ENCODE measurements at regions not wholly inside any gene's neighbourhood (a gene's known extent, or its start where the extent isn't known, plus 50 kb on each side); places are given as distances from the start of the nearest gene placed in this dataset.

DNA sequence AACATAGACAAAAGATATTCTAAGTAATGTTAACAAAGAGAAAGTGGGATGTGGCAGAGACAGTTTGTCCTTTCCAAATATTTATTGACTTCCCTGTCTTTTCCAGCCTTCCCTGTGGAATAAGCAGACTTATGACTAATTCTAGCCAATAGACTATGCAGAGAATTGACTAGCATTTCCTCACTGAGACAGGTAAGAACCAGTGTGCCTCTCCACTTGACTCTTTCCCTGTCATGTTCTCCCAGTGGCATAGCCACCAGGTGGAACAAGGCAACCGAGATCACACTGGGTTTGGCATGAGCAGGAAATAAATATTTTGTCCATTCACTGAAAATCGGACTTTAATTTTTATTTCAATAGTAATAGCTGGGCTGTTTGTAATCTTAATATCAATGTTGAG lies 168.1 kb upstream of the CTAGE1 start:
- SMC1A ChIA-PET (ENCODE audit: uncharacterized antibody, unreplicated experiment) = no interaction called here
- CTCF ChIA-PET = no interaction called here
- FAIRE-seq = no peak

More for the DNA sequence above, 168.1 kb upstream of the CTAGE1 start:
- intact Hi-C loops (cut with micrococcal nuclease; ENCODE audit: unreplicated experiment) (no loop called here), in situ Hi-C loops (cut with MboI) (no loop called here)
- no peak overlapping the region for H3K27ac ChIP-seq (ENCODE audit: control insufficient read depth, insufficient read depth)
- TF ChIP-seq, protein P1, sequence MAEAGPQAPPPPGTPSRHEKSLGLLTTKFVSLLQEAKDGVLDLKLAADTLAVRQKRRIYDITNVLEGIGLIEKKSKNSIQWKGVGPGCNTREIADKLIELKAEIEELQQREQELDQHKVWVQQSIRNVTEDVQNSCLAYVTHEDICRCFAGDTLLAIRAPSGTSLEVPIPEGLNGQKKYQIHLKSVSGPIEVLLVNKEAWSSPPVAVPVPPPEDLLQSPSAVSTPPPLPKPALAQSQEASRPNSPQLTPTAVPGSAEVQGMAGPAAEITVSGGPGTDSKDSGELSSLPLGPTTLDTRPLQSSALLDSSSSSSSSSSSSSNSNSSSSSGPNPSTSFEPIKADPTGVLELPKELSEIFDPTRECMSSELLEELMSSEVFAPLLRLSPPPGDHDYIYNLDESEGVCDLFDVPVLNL (IDR thresholded peaks at IDR 0.05; ENCODE audit: low read depth, low read length) = no peak
- TF ChIP-seq, protein P2, sequence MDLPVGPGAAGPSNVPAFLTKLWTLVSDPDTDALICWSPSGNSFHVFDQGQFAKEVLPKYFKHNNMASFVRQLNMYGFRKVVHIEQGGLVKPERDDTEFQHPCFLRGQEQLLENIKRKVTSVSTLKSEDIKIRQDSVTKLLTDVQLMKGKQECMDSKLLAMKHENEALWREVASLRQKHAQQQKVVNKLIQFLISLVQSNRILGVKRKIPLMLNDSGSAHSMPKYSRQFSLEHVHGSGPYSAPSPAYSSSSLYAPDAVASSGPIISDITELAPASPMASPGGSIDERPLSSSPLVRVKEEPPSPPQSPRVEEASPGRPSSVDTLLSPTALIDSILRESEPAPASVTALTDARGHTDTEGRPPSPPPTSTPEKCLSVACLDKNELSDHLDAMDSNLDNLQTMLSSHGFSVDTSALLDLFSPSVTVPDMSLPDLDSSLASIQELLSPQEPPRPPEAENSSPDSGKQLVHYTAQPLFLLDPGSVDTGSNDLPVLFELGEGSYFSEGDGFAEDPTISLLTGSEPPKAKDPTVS (IDR thresholded peaks at IDR 0.05; ENCODE audit: low read depth, low read length) = no peak
- TF ChIP-seq NR2C1 (IDR thresholded peaks at IDR 0.05) = no peak
- TF ChIP-seq POLR2AphosphoS5 (IDR thresholded peaks at IDR 0.05; ENCODE audit: low read length) = no peak
- no peak for TF ChIP-seq ZSCAN29 (IDR thresholded peaks at IDR 0.05)
- TF ChIP-seq KLF5 (IDR thresholded peaks at IDR 0.05; ENCODE audit: partially characterized antibody) = no peak
- TF ChIP-seq MTA2 (IDR thresholded peaks at IDR 0.05; ENCODE audit: low read depth) = no peak
- no peak for TF ChIP-seq CHD2 (IDR thresholded peaks at IDR 0.05; ENCODE audit: borderline replicate concordance, low read depth, low read length)
- TF ChIP-seq WRNIP1 (IDR thresholded peaks at IDR 0.05; ENCODE audit: borderline replicate concordance, low read depth, low read length) = no peak
- no peak for TF ChIP-seq SUPT20H (IDR thresholded peaks at IDR 0.05; ENCODE audit: borderline replicate concordance, control insufficient read depth, low read depth, low read length)
- TF ChIP-seq TARDBP (IDR thresholded peaks at IDR 0.05; ENCODE audit: borderline replicate concordance) = no peak
- TF ChIP-seq, protein P3, sequence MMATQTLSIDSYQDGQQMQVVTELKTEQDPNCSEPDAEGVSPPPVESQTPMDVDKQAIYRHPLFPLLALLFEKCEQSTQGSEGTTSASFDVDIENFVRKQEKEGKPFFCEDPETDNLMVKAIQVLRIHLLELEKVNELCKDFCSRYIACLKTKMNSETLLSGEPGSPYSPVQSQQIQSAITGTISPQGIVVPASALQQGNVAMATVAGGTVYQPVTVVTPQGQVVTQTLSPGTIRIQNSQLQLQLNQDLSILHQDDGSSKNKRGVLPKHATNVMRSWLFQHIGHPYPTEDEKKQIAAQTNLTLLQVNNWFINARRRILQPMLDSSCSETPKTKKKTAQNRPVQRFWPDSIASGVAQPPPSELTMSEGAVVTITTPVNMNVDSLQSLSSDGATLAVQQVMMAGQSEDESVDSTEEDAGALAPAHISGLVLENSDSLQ (IDR thresholded peaks at IDR 0.05) = no peak
- TF ChIP-seq, protein P4, sequence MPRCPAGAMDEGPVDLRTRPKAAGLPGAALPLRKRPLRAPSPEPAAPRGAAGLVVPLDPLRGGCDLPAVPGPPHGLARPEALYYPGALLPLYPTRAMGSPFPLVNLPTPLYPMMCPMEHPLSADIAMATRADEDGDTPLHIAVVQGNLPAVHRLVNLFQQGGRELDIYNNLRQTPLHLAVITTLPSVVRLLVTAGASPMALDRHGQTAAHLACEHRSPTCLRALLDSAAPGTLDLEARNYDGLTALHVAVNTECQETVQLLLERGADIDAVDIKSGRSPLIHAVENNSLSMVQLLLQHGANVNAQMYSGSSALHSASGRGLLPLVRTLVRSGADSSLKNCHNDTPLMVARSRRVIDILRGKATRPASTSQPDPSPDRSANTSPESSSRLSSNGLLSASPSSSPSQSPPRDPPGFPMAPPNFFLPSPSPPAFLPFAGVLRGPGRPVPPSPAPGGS (IDR thresholded peaks at IDR 0.05; ENCODE audit: borderline replicate concordance, insufficient read depth, low read depth, low read length, poor library complexity, severe bottlenecking) = no peak
- no peak for TF ChIP-seq SREBF1 (IDR thresholded peaks at IDR 0.05; ENCODE audit: low read length)
- TF ChIP-seq SUZ12 (IDR thresholded peaks at IDR 0.05; ENCODE audit: unreplicated experiment) = no peak
- no peak for TF ChIP-seq TBL1XR1 (IDR thresholded peaks at IDR 0.05; ENCODE audit: low read depth, low read length)
- H3K4me1 ChIP-seq (ENCODE audit: control insufficient read depth, insufficient read depth, low read length) = no peaks in the 10 kb centered on the region
- no peak overlapping the region for H3K4me2 ChIP-seq (ENCODE audit: control insufficient read depth, insufficient read depth)
- H3K9me3 ChIP-seq (replicated peaks; ENCODE audit: control insufficient read depth, insufficient read depth, low read length) = no peaks in the 10 kb centered on the region
- POLR2A ChIA-PET = no interaction called here
- H3K79me2 ChIP-seq (ENCODE audit: control insufficient read depth, insufficient read depth, low read length) = no peaks in the 10 kb centered on the region
- no TSS peak for BruUV-seq (replicated peaks)
- ATAC-seq (no peak), DNase-seq (ENCODE audit: low read depth, low spot score) (no peak)
- no peaks in the 10 kb centered on the region for H3K27me3 ChIP-seq (replicated peaks in 1 of 2; ENCODE audit: control insufficient read depth in 2 of 2, insufficient read depth in 2 of 2, low read length in 1 of 2)
- no peaks in the 10 kb centered on the region for H4K20me1 ChIP-seq (ENCODE audit: control insufficient read depth, insufficient read depth)
- no peak overlapping the region for H3K9ac ChIP-seq (ENCODE audit: control insufficient read depth, insufficient read depth, low read length)
- H3K36me3 ChIP-seq (ENCODE audit: control insufficient read depth in 2 of 2, insufficient read depth in 2 of 2, low read length in 1 of 2) = no peaks in the 10 kb centered on the region
- H2AFZ ChIP-seq (ENCODE audit: control insufficient read depth, low read depth, low read length) = no peak overlapping the region
- RAD21 ChIA-PET (ENCODE audit: unreplicated experiment) = no interaction called here
- no peak overlapping the region for H3K4me3 ChIP-seq
- 2% methylated on average over 2 of the region's 2 CpGs for WGBS (ENCODE audit: insufficient coverage, insufficient replicate concordance, low lambda C conversion rate, missing lambda C conversion rate)

Measured in GM12878 (cell line).